Esophagus squamous epithelium (tissue), 5 donors: ENCODE measurements at regions not wholly inside any gene's neighbourhood (a gene's known extent, or its start where the extent isn't known, plus 50 kb on each side); places are given as distances from the start of the nearest gene placed in this dataset.

Experiments used
- DNase-seq: peaks from one replicate; lab custom pipeline; 2025; lab: John Stamatoyannopoulos, UW
- H3K27ac ChIP-seq, 4 donors: fragments of 200-600 bp; sonication (generic); one replicate each; pipeline ENCODE4 v1.5.1; 2016 to 2019; ENCODE audit warnings: mild to moderate bottlenecking in 1 of 4
- H3K27me3 ChIP-seq, 4 donors: fragments of 200-600 bp; sonication (generic); 1 replicate in 3 of 4; 2 replicates in 1 of 4; pipeline versions ENCODE4 v1.5.1 to v1.6.0; 2017 to 2021; ENCODE audit warnings: antibody characterized with exemption in 1 of 4
- H3K36me3 ChIP-seq, 3 donors: fragments of 200-600 bp; sonication (generic); one replicate each; pipeline ENCODE4 v1.5.1; 2016 to 2019
- H3K4me1 ChIP-seq, 3 donors: fragments of 200-600 bp; sonication (generic); one replicate each; pipeline ENCODE4 v1.5.1; 2017 to 2019
- H3K4me3 ChIP-seq, 4 donors: fragments of 200-600 bp; sonication (generic); 1 replicate in 3 of 4; 2 replicates in 1 of 4; pipeline ENCODE4 v1.5.1; 2016 to 2019; ENCODE audit warnings: mild to moderate bottlenecking in 2 of 4, moderate library complexity in 1 of 4
- H3K9me3 ChIP-seq, 3 donors: fragments of 200-600 bp; sonication (generic); one replicate each; pipeline ENCODE4 v1.5.1; 2016 to 2019
- CTCF ChIP-seq, 6 experiments: fragments of 450-650 bp in 4 of 6; fragments of 200-600 bp in 2 of 6; sonication (generic) in 2 of 6; IDR thresholded peaks; one replicate each; pipeline ENCODE4 v1.5.1; 2016 to 2019; ENCODE audit warnings: antibody characterized with exemption in 6 of 6, mild to moderate bottlenecking in 4 of 6, moderate library complexity in 4 of 6
- POLR2A ChIP-seq, 4 donors: fragments of 450-650 bp; IDR thresholded peaks; one replicate each; pipeline ENCODE4 v1.6.1; 2017; ENCODE audit warnings: antibody characterized with exemption in 4 of 4, mild to moderate bottlenecking in 4 of 4, moderate library complexity in 3 of 4
- WGBS, 2 donors: methylation state at CpG; one replicate each; pipeline ENCODE4 v1.1.5; 2018; 5-methylcytosine and 5-hydroxymethylcytosine counted together
- intact Hi-C: fragments of 100-400 bp; cut with DNase I; formaldehyde crosslinking; loops from one replicate; pipeline ENCODE4 v1.15.0; 2022
- small RNA-seq, 4 donors: library from RNA; depleted of rRNA; stranded (forward); fragments of <200 nt; gene quantifications; one replicate each; pipeline ENCODE3, GENCODE V24; 2016
- donor health status: DM: yes; HTN: yes; CAD: no.

GRCh38 chr11:17138562-17138961, 61.1 kb upstream of the RPS13 start:
- no peak for TF ChIP-seq POLR2A (IDR thresholded peaks at IDR 0.05)
- no peak for TF ChIP-seq CTCF (IDR thresholded peaks at IDR 0.05)

GRCh38 chr11:17135916-17136683, 58.6 kb upstream of the RPS13 start:
- no peaks in the 10 kb centered on the region for H3K4me1 ChIP-seq
- intact Hi-C loops, result no loop called here
- no peak for DNase-seq
- TF ChIP-seq CTCF (IDR thresholded peaks at IDR 0.05) (no peak), POLR2A (IDR thresholded peaks at IDR 0.05) (no peak)
- H3K9me3 ChIP-seq, result no peaks in the 10 kb centered on the region
- no peak overlapping the region for H3K27ac ChIP-seq
- 78 to 91% methylated on average over 3 of the region's 3 CpGs for WGBS, 2 donors
- H3K36me3 ChIP-seq, result peaks cover 0 to 68% (median 8%) of the 10 kb centered on the region in 3 donors
- H3K4me3 ChIP-seq, result no peak overlapping the region
- H3K27me3 ChIP-seq, result no peaks in the 10 kb centered on the region

More at GRCh38 chr11:17138562-17138961, 61.1 kb upstream of the RPS13 start:
- H3K4me1 ChIP-seq, result no peaks in the 10 kb centered on the region
- 85 to 93% methylated on average over 4 of the region's 4 CpGs for WGBS, 2 donors
- intact Hi-C loops, result no loop called here
- H3K27me3 ChIP-seq, result no peaks in the 10 kb centered on the region
- peaks cover 0 to 71% (median 7%) of the 10 kb centered on the region in 3 donors for H3K36me3 ChIP-seq
- DNase-seq, result no peak
- no peak overlapping the region for H3K4me3 ChIP-seq
- H3K9me3 ChIP-seq, result no peaks in the 10 kb centered on the region
- no peak overlapping the region for H3K27ac ChIP-seq

GRCh38 chr11:17132654-17133053, 55.2 kb upstream of the RPS13 start:
- intact Hi-C loops, result no loop called here
- Histone ChIP-seq H3K4me1 (no peaks in the 10 kb centered on the region), H3K27ac (no peak overlapping the region), H3K36me3 (peaks cover 0 to 82% (median 8%) of the 10 kb centered on the region in 3 donors), H3K27me3 (no peaks in the 10 kb centered on the region), H3K4me3 (no peak overlapping the region), H3K9me3 (no peaks in the 10 kb centered on the region)
- DNase-seq, result no peak
- TF ChIP-seq CTCF (IDR thresholded peaks at IDR 0.05) (no peak), POLR2A (IDR thresholded peaks at IDR 0.05) (no peak)

- Histone ChIP-seq H3K36me3 (peaks cover 0 to 95% (median 6%) of the 10 kb centered on the region in 3 donors), H3K4me1 (no peaks in the 10 kb centered on the region), H3K27me3 (no peaks in the 10 kb centered on the region), H3K9me3 (no peaks in the 10 kb centered on the region), H3K27ac (no peak overlapping the region), H3K4me3 (no peak overlapping the region)
- TF ChIP-seq CTCF (IDR thresholded peaks at IDR 0.05) (no peak), POLR2A (IDR thresholded peaks at IDR 0.05) (no peak)
- no peak for DNase-seq
- 56 to 59% methylated on average over 3 of the region's 3 CpGs for WGBS, 2 donors
- intact Hi-C loops, result no loop called here
These were observed 51.5 kb upstream of the RPS13 start for GRCh38 chr11:17129003-17129402.

Small RNA genes lying in the stretch of these regions (small RNA-seq; reads per million reads assigned to genes)
- gene AC126389.1, result 0 reads per million in 4 donors
